ENCODE measurements at regions not wholly inside any gene's neighbourhood (a gene's known extent, or its start where the extent isn't known, plus 50 kb on each side); places are given as distances from the start of the nearest gene placed in this dataset.

DNA sequence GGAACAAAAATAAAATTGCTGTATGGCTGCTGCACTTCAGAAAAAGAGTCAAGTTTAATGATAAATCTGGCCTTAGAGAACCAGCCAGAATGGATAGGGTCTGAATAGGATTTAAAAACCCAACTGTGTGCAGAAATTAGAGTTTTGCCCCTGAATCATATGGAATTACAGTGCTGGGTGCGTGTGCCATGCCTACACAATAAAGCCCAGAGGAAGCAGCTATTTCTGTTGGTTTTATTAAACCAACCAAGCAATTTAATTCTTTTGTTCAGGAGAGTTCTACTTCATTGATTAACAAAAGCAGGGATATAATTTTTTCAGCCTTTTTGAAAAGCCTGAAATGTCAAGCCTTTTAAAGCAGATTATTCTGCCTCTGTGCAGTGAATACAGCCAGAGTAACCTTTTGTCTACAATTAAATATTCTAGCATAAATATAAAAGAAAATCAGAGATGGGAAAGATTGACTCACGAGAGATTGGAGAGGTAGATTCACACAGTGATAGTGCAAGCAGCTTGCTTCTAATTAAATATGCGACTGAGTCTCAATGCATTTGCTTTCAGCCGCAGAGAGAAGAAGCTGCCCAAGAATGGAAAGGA lies 66.7 kb upstream of the DNAJC19 start (continued):
- no peak for TF ChIP-seq ZNF462 (CRISPR knock-in tag; IDR thresholded peaks at IDR 0.05)
- TF ChIP-seq POLR2AphosphoS5 (IDR thresholded peaks at IDR 0.05; ENCODE audit: low read depth), result no peak
- no peak for TF ChIP-seq NANOG (IDR thresholded peaks at IDR 0.05; ENCODE audit: borderline replicate concordance)
- no peak for TF ChIP-seq ZNF331 (CRISPR knock-in tag; IDR thresholded peaks at IDR 0.05; ENCODE audit: low read depth)
- TF ChIP-seq EZH2 (IDR thresholded peaks at IDR 0.05; ENCODE audit: low read depth, unreplicated experiment), result no peak
- no peak for TF ChIP-seq ZNF114 (CRISPR knock-in tag; IDR thresholded peaks at IDR 0.05)
- no peak for TF ChIP-seq EZH2phosphoT487 (IDR thresholded peaks at IDR 0.05; ENCODE audit: unreplicated experiment)
- no peak for TF ChIP-seq CREB1 (CRISPR knock-in tag; IDR thresholded peaks at IDR 0.05; ENCODE audit: low read depth)
- TF ChIP-seq, protein P1, sequence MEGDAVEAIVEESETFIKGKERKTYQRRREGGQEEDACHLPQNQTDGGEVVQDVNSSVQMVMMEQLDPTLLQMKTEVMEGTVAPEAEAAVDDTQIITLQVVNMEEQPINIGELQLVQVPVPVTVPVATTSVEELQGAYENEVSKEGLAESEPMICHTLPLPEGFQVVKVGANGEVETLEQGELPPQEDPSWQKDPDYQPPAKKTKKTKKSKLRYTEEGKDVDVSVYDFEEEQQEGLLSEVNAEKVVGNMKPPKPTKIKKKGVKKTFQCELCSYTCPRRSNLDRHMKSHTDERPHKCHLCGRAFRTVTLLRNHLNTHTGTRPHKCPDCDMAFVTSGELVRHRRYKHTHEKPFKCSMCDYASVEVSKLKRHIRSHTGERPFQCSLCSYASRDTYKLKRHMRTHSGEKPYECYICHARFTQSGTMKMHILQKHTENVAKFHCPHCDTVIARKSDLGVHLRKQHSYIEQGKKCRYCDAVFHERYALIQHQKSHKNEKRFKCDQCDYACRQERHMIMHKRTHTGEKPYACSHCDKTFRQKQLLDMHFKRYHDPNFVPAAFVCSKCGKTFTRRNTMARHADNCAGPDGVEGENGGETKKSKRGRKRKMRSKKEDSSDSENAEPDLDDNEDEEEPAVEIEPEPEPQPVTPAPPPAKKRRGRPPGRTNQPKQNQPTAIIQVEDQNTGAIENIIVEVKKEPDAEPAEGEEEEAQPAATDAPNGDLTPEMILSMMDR (conservative IDR thresholded peaks at IDR 0.05; ENCODE audit: low read depth in 2 of 2), result no peak

Measured in GM23338 (cell line).